ENCODE measurements at regions not wholly inside any gene's neighbourhood (a gene's known extent, or its start where the extent isn't known, plus 50 kb on each side); places are given as distances from the start of the nearest gene placed in this dataset.

DNA sequence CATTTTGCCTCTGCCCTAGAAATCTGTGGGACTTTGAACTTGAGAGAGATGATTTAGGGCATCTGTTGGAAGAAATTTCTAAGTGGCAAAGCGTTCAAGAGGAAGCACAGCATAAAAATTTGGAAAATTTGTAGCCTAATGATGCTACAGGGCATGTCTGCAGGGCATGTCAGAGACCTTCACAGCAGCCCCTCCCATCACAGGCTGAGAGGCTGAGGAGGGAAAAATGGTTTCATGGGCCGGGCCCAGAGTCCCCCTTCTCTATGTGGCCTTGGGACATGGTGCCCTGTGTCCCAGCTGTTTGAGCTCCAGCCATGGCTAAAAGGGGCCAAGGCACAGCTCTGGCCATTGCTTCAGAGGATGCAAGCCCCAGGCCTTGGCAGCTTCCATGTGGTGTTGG is 203.0 kb downstream of the STK31 start:
- DNase-seq (ENCODE audit: low read depth), result no peak
- H3K4me3 ChIP-seq (ENCODE audit: low read depth, low read length), result no peak overlapping the region
- TF ChIP-seq, protein P1, sequence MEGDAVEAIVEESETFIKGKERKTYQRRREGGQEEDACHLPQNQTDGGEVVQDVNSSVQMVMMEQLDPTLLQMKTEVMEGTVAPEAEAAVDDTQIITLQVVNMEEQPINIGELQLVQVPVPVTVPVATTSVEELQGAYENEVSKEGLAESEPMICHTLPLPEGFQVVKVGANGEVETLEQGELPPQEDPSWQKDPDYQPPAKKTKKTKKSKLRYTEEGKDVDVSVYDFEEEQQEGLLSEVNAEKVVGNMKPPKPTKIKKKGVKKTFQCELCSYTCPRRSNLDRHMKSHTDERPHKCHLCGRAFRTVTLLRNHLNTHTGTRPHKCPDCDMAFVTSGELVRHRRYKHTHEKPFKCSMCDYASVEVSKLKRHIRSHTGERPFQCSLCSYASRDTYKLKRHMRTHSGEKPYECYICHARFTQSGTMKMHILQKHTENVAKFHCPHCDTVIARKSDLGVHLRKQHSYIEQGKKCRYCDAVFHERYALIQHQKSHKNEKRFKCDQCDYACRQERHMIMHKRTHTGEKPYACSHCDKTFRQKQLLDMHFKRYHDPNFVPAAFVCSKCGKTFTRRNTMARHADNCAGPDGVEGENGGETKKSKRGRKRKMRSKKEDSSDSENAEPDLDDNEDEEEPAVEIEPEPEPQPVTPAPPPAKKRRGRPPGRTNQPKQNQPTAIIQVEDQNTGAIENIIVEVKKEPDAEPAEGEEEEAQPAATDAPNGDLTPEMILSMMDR (IDR thresholded peaks at IDR 0.05; ENCODE audit: insufficient read depth, low read length), result no peak

DNA sequence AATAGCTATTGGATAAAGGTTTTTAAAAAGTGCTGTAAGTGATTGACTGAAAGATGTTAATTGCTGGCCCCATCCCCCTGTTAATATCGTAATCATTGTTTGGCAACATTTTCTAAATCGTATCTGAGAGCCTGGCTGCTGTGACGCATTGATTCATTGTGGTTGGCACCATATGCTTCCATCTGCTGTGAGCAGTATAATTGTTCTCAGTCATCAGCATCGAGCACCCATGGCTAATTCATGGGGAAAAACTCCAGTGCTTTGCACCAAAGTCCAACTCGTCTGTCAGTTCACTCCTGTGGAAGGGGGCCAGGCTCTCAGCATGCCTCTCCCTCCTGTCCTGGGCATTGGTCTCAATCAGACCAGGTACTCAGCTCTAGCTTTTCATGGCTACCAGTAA is 205.2 kb downstream of the STK31 start:
- DNase-seq (ENCODE audit: low read depth), result no peak
- TF ChIP-seq, protein P1 (IDR thresholded peaks at IDR 0.05; ENCODE audit: insufficient read depth, low read length), result no peak

DNA sequence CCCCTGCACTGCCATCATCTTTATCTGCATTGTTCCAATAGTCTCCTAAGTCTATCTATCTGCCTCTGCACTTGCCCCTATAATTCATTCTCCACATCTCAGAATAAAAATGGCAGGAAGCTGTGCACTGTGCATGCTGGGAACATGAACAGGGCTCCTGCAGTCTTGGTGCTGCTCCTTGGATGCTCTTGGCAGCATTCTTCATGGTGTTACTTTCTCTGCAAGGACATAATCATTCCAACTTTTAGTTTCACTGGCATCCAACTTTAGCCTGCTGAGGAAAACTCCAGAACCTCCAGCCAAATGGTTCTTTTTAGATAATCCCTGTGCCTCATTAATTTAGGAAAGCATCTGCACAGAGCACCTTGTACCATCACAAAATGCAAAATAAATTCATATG is 208.3 kb downstream of the STK31 start:
- H3K4me3 ChIP-seq (ENCODE audit: low read depth, low read length), result no peak overlapping the region
- DNase-seq (ENCODE audit: low read depth), result no peak
- TF ChIP-seq, protein P1 (IDR thresholded peaks at IDR 0.05; ENCODE audit: insufficient read depth, low read length), result no peak

More for the DNA sequence above, 205.2 kb downstream of the STK31 start:
- no peak overlapping the region for H3K4me3 ChIP-seq (ENCODE audit: low read depth, low read length)

DNA sequence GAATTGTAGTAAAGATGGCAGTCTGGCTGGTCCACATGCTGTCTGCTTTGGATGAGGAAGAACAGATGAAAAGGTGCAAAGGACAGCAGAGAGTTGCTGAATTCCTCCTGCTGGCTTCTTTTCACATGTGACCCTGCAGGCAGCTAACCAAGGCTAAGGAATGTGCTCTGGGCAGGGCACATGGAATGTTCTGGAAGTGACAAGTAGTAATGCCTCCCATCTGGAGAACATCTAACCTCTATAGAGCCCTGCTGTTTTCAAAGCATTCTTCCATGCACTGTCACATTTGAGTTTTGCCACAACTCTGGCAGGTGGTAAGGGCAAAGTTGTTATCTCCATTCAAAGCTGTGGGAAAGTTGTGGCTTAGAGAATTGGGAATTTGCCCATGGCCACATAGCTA is 208.8 kb downstream of the STK31 start:
- peak; percentile 79 for DNase-seq (ENCODE audit: low read depth)
- H3K4me3 ChIP-seq (ENCODE audit: low read depth, low read length), result no peak overlapping the region
- TF ChIP-seq, protein P1 (IDR thresholded peaks at IDR 0.05; ENCODE audit: insufficient read depth, low read length), result no peak

DNA sequence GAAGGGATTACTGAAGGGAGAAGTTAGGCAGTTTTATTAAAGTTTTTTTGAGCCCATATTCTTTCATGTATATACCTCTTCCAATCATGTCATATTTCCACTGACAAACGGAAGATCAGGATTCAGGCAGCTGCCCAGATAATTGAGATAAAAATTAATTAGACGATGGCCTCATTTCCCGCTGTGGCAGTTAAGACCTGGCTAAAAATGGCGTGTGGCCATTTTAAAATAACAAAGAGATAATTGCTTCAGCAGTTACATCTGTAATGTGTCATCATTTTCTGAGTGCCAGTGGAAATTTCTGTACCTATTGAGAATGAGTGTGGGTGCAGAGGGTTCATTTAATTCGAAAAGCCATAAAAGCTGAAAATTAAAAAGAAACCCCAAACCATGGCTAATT is 215.1 kb downstream of the STK31 start:
- no peak overlapping the region for H3K4me3 ChIP-seq (ENCODE audit: low read depth, low read length)
- no peak for DNase-seq (ENCODE audit: low read depth)
- TF ChIP-seq, protein P1 (IDR thresholded peaks at IDR 0.05; ENCODE audit: insufficient read depth, low read length), result no peak

DNA sequence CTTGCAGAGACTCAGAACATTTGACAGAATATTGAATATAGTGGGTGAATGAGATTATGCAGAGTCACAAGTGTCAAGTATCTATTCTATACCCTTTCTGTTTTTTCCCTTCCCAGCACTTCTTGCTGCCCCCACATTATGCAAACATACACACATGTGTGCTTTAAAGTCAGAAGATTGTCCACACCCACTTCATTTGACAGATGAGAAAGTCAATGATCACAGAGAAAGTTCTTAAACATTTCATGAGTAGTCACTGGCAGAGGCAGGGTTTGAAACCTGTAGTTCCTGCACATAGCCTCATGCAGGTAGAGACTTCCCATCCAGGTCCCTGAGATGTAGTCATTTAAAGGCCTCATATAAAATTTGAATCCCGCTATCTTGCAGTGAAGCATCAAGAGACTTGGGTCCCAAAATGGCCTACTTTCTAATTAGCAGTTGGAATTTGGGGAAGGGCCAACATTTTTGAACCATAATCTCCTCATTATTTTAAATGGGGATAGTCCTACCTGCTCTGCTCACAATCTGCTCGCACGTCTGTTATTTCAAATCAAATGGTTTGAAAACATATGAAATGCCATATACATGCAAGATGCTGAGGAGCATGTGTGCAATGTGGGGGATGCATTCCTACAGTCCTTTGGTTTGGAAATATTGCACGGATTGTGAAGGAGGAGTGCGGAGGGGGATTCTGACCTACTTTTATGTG is 217.8 kb downstream of the STK31 start:
- no peak overlapping the region for H3K4me3 ChIP-seq (ENCODE audit: low read depth, low read length)
- DNase-seq (ENCODE audit: low read depth), result no peak
- TF ChIP-seq, protein P1 (IDR thresholded peaks at IDR 0.05; ENCODE audit: insufficient read depth, low read length), result no peak

DNA sequence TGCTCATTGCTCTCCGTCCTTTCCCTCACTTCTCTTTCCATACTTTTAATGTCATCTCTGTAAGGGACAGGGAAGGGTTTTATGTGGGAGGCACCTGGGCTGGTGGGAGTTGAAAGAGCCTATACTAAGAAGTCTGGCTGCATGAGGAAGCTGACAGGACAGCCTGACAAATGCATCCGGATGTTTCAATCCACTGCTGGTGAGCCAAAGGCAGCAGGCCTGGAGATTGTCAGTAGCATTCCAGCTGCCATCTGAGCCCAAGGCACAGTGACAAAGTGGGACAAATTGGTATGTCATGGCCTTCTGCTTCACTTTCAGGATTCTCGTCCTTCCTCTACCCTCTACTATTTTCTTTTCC is 218.4 kb downstream of the STK31 start:
- DNase-seq (ENCODE audit: low read depth), result no peak
- TF ChIP-seq, protein P1 (IDR thresholded peaks at IDR 0.05; ENCODE audit: insufficient read depth, low read length), result no peak
- no peak overlapping the region for H3K4me3 ChIP-seq (ENCODE audit: low read depth, low read length)
